ENCODE measurements at regions not wholly inside any gene's neighbourhood (a gene's known extent, or its start where the extent isn't known, plus 50 kb on each side); places are given as distances from the start of the nearest gene placed in this dataset.

GRCh38 chr13:106234636-106235035, 300.8 kb downstream of the EFNB2 start:
- no peak overlapping the region for H3K27ac Mint-ChIP-seq
- no peak for TF ChIP-seq CTCF (IDR thresholded peaks at IDR 0.05; ENCODE audit: unreplicated experiment in 3 of 3)
- H3K4me3 Mint-ChIP-seq = no peak overlapping the region
- peaks cover 10% of the 10 kb centered on the region for H3K9me3 Mint-ChIP-seq
- H3K36me3 Mint-ChIP-seq (ENCODE audit: low read depth) = no peaks in the 10 kb centered on the region
- no peaks in the 10 kb centered on the region for H3K27me3 Mint-ChIP-seq (ENCODE audit: low read depth)
- H3K4me1 Mint-ChIP-seq = no peaks in the 10 kb centered on the region

DNA sequence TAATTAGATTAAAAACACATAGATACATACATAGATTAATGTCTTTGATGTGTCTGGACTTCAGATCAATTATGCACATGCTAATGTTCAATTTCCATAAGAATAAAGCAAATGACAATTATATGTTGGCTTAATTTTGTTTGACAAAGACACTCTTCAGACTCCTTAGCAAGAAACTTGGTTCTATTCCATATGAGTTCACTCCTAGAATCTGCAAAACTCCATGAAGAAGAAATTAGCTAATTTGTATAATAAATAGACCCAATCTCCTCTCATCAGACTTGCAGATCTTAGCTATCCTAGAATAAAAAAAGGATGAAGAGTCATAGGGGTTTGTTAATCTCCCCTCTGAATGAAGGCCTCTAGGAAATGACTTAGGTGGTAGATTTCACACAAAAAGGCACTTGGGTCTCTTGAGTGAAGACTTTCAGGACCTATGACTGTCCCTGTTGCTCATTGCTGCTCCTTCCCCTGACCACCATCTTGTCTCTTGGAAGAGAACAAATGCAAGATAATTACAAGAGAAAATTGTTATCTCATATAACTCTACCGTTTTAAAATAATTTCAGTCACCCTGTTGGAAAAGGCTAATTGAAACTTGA, 302.2 kb downstream of the EFNB2 start:
- no peaks in the 10 kb centered on the region for H3K4me1 Mint-ChIP-seq
- no peak overlapping the region for H3K4me3 Mint-ChIP-seq
- TF ChIP-seq CTCF (IDR thresholded peaks at IDR 0.05; ENCODE audit: unreplicated experiment in 3 of 3) = no peak
- H3K9me3 Mint-ChIP-seq = peaks cover 10% of the 10 kb centered on the region
- no peak overlapping the region for H3K27ac Mint-ChIP-seq
- H3K27me3 Mint-ChIP-seq (ENCODE audit: low read depth) = no peaks in the 10 kb centered on the region
- H3K36me3 Mint-ChIP-seq (ENCODE audit: low read depth) = no peaks in the 10 kb centered on the region

GRCh38 chr13:106232681-106233080, 302.8 kb downstream of the EFNB2 start:
- Mint-ChIP-seq H3K27me3 (ENCODE audit: low read depth) (no peaks in the 10 kb centered on the region), H3K4me1 (no peaks in the 10 kb centered on the region), H3K4me3 (no peak overlapping the region), H3K27ac (no peak overlapping the region), H3K9me3 (peaks cover 10% of the 10 kb centered on the region), H3K36me3 (ENCODE audit: low read depth) (no peaks in the 10 kb centered on the region)
- no peak for TF ChIP-seq CTCF (IDR thresholded peaks at IDR 0.05; ENCODE audit: unreplicated experiment in 3 of 3)

- no peaks in the 10 kb centered on the region for H3K27me3 Mint-ChIP-seq (ENCODE audit: low read depth)
- peaks cover 10% of the 10 kb centered on the region for H3K9me3 Mint-ChIP-seq
- H3K27ac Mint-ChIP-seq = no peak overlapping the region
- no peaks in the 10 kb centered on the region for H3K36me3 Mint-ChIP-seq (ENCODE audit: low read depth)
- no peak for TF ChIP-seq CTCF (IDR thresholded peaks at IDR 0.05; ENCODE audit: unreplicated experiment in 3 of 3)
- no peak overlapping the region for H3K4me3 Mint-ChIP-seq
- H3K4me1 Mint-ChIP-seq = no peaks in the 10 kb centered on the region
These were observed 305.0 kb downstream of the EFNB2 start for GRCh38 chr13:106230450-106230849.

GRCh38 chr13:106225126-106225525, 310.3 kb downstream of the EFNB2 start:
- Mint-ChIP-seq H3K36me3 (ENCODE audit: low read depth) (no peaks in the 10 kb centered on the region), H3K27me3 (ENCODE audit: low read depth) (no peaks in the 10 kb centered on the region), H3K4me1 (no peaks in the 10 kb centered on the region), H3K4me3 (no peak overlapping the region), H3K9me3 (no peaks in the 10 kb centered on the region), H3K27ac (no peak overlapping the region)
- TF ChIP-seq CTCF (IDR thresholded peaks at IDR 0.05; ENCODE audit: unreplicated experiment in 3 of 3) = no peak

DNA sequence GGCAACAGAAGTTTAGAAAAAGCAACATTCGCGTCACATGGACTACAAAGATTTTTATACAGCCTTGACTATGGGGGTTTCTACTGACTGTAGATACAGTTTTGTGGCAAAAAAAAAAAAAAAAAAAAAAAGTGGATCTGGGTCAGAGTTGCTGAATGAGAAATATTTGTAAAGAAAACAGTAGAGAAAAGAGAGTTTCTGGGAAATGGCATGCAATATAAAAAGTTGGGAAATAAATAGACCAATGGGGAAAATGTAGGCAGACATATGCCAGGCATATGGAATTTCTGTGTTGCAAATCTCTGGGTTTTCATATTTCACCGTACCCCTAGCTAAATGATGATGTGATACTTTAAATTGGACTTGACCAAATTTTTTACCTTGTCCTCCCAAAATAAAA, 315.3 kb downstream of the EFNB2 start:
- no peak for TF ChIP-seq CTCF (IDR thresholded peaks at IDR 0.05; ENCODE audit: unreplicated experiment in 3 of 3)
- Mint-ChIP-seq H3K4me1 (no peaks in the 10 kb centered on the region), H3K27me3 (ENCODE audit: low read depth) (no peaks in the 10 kb centered on the region), H3K36me3 (ENCODE audit: low read depth) (no peaks in the 10 kb centered on the region), H3K9me3 (peaks cover 2% of the 10 kb centered on the region), H3K27ac (no peak overlapping the region), H3K4me3 (no peak overlapping the region)
